Superior temporal gyrus (tissue), 1 donor: ENCODE measurements at regions not wholly inside any gene's neighbourhood (a gene's known extent, or its start where the extent isn't known, plus 50 kb on each side); places are given as distances from the start of the nearest gene placed in this dataset.
"Not testable (repeated sequence)": the region's sequence is repeated elsewhere in the genome, so short reads cannot be mapped to it uniquely, and the experiment has no call there.

Experiments
- DNase-seq: peaks from one replicate; pipeline ENCODE4 v3.0.0-alpha.2; 2016; ENCODE audit errors: extremely low spot score

GRCh38 chr15:38733331-38733730, 168.7 kb upstream of the RASGRP1 start:
- DNase-seq: no peak

- DNase-seq: no peak
Observed at GRCh38 chr15:38740206-38740605, 175.6 kb upstream of the RASGRP1 start.

DNA sequence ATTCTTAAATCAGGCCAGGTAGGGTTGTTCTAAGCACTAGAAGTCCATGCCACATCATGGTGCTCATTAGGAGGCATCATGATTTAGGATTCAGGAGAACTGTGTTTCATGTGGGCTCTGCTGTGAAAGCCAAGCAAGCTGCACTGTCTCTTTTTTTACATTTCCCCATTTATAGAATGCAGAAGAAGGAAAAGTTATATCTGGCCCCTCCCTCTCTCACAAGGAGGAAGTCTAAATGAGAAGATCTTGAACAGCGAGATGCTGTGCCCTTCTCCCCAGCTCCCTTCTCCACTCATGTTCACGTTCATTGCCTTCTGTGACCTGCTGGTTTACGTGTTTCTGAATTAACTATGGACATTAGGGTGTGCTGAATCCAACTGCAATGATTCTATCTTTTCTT, 178.5 kb upstream of the RASGRP1 start:
- no peak for DNase-seq

DNA sequence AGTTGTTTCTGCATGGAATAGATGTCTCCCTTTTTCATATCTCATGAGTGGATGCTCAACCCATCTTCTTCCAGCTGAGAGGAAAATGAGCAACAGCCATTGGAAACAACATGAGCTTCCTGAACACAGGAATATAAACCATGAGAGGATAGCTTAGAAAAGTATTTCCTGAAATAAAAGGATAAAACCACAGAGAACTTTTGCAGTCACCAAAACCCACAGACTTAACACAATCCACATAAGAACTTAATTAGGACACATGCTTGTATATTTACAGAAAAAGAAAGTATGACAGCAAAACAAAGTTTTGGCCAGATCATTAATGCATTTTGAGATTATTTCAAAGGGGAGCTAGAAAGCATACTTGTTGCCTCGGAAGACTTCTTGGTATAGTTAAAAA, 180.5 kb upstream of the RASGRP1 start:
- DNase-seq: no peak

- no peak for DNase-seq
Observed at GRCh38 chr15:38745626-38746025, 181.0 kb upstream of the RASGRP1 start.

DNA sequence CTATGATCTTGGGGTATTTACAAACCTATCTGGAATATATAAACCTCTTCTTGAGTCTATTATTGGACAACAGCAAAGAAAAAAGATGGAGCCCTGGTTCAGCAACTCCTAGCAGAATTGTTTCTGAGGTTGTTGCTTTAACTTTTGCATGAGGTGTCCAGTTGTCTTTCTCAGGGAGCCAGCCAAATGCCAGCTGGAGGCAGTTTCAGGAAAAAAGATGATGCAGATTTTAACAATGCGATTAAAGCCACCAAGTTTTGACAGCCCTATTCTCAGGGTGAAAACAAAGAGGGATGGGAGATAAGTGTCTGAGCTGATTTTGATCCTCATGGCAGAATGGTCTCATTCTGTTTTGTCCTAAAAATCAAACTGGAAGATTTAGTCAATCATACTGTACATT, 181.6 kb upstream of the RASGRP1 start:
- DNase-seq: no peak

- no peak for DNase-seq
Observed at GRCh38 chr15:38748710-38749109, 184.1 kb upstream of the RASGRP1 start.

- DNase-seq: no peak
Observed at GRCh38 chr15:38750786-38751185, 186.2 kb upstream of the RASGRP1 start.

DNA sequence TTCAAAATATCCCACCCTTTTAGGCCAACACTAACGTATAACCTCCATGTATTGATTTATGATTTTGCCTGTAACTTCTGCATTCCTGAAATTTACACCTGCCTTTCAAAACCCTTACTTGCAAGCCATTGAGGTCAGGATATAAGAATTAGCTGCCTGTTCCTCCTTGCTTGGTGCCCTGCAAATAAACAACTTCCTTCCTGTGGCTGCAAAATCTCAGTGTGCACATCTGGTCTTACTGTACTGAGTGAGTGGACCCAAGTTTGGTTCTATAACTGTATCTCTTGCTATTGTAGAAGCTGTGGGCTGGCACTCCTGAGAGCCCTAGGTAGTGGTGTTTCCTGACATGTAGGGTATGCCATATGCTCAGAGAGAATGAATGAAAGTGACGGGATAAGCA, 191.1 kb upstream of the RASGRP1 start:
- DNase-seq: no peak

- no peak for DNase-seq
Observed at GRCh38 chr15:38756441-38756840, 191.8 kb upstream of the RASGRP1 start.

DNA sequence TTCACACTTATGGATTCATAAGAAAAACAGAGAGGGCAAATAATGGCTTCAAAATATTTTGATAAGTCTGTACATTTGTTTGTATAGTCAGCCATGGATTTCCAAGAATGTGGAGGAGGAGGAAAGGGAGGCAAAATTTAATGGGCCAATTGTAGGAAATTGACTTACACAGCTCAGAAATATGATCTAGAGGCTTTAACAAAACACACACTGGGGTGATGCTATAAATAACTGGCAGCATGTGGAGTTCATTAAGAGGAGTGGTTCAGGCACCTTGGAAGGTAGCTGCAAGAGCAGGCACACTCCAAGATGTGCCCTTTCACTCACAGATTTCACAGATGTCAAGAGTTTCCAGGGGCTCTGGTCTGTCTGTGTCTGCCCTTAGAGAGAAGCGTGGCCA, 193.4 kb upstream of the RASGRP1 start:
- DNase-seq: no peak

DNA sequence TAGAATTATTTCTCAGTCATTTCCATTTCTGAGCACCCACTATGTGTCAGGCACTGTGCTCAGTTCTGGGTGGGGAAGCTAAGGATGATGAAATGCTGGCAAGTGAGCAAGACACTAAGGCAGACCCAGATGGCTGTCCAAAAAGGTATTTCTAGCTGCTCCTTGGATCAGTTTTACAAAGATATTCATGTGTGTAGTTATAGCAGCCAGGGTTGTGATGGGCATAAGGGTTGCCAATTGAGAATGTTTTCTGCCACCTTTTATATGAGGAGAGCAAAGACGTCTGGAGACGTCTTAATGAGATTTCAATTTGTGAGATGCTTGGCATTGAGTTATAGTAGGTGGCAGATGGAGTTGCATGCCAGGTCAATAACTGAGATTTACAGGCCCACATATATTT, 197.1 kb upstream of the RASGRP1 start:
- no peak for DNase-seq

DNA sequence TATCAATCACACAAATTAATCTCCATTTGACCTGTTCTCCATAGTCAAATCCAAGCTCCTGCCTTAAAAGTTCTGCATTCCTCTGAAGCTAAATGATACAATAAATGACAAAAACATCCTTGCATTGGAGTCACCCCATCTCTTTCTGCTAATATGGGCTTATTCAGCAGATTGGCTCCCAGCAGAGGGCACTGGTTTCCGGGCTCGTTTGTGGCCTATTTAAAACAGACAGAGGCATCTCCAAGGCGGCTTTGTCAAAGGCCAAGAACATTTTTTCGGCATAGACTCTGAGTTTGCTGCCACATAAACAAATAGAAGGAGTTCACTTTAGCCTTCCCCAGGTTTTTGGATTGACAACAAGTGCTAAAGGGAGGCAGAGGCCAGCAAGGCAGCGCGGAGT, 204.4 kb upstream of the RASGRP1 start:
- no peak for DNase-seq

- DNase-seq: no peak
Observed at GRCh38 chr15:38769492-38769891, 204.9 kb upstream of the RASGRP1 start.

- not testable (repeated sequence) for DNase-seq
Observed at GRCh38 chr15:38774076-38774475, 209.5 kb upstream of the RASGRP1 start.

DNA sequence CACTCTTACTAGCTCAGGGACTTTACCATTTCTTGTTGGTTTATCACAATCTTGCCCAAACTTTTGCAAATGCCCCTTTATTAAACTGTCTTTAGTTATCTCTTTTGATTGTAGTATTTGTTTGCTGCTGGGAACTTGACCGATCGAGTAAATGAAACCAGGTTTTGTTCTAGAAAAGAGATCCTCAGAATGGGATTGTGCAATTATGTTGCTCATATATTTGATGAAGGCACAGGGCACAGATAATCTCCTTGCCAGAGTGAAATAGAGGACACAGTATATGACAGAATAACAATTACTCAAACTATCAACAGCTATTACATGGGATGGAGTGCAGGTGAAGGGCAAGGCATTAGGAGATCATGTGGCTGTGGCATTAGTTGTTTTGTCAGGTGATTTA, 216.6 kb upstream of the RASGRP1 start:
- no peak for DNase-seq

DNA sequence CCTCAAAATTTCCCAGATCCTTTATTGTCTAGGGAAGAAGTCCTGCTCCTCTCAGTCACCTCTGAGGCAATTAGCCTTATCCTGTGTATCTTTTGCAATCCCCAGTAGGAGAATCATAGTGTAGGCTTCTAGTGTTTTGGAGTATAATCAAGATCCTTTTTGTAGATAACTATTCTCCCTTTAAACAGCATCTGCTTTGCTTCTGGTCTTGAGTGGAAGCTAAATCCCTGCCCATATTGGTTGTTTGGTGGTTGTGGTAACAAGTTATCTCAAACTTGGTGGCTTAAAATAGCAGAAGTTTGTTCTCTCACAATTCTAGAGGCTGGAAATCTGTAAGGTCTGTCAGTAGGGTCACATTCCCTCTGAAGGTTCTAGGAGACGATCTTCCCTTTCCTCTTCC, 217.5 kb upstream of the RASGRP1 start:
- no peak for DNase-seq

GRCh38 chr15:38788918-38789317, 224.3 kb upstream of the RASGRP1 start:
- DNase-seq: no peak

DNA sequence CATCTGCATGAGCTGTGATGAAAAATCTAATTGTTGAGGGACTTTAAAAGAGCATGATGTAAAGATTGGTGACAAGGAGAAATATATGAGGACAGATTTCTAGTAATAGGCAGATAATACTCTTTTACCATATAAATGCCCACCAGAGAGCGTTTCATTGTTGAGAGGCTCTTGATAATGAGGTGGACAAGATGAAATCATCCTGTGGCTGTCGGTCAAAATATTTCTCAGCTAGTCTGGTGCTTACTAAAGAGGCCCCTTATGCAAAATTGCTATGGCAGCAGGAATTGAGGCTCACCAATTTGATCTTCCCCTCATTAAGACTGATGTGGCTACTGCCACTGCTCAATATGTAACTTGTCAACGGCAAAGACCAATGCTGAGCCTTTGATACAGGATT, 225.0 kb upstream of the RASGRP1 start:
- no peak for DNase-seq

DNA sequence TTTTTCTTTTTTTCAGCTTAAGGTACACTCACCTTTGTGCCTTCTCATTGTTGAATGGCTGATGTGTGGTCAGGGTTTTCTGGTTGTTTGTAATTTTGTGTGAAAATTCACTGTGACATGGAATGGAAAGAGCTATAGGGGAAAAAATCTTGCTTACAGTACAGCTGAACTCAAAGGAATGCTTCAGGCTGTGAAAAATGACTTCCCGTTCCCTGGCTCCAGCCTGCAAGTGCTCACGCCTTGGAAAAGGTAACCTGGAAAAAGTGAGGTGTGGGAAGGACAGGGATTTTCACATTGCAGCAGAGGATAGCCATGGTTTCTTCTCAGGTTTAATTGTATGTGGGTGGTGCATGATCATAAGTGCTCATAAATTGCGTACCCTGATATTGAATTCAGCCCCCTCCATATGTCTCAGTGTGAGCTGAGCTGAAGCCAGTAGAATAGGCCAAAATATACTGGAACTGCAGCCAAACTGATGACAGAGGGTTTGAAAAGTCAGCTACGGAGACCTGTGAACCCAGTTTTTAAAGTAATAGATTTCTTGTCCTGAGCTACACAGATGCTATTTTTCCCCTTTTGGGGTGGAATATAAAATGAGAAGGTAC, 228.7 kb upstream of the RASGRP1 start:
- DNase-seq: peak; percentile 2

- peak; percentile 3 for DNase-seq
Observed at GRCh38 chr15:38795471-38796245, 231.0 kb upstream of the RASGRP1 start.

DNA sequence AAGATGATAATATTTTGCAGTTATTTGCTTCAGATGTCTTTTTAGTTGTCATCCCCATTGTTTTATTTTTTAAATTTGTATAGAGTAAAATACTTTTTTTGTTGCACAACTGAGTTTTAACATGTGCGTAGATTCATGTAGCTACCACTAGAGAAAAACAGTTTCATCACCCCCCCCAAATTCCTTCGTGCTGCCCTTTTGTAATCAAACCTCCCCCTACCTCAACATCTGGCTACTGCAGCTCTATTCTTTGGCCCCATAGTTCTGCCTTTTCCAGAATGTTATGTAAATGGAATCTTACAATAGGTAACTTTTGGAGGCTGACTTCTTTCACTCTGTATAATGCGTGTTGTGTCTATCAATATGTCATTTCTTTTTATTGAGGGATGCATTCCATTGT, 232.0 kb upstream of the RASGRP1 start:
- peak; percentile 1 for DNase-seq

DNA sequence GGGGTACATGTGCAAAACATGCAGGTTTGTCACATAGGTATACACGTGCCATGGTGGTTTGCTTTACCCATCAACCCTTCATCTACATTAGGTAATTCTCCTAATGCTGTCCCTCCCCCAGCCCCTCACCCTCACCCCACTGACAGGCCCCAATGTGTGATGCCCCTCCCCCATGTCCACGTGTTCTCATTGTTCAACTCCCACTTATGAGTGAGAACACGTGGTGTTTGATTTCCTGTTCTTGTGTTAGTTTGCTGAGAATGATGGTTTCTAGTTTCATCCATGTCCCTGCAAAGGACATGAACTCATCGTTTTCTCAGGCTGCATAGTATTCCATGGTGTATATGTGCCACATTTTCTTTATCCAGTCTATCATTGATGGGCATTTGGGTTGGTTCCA, 232.9 kb upstream of the RASGRP1 start:
- not testable (repeated sequence) for DNase-seq

GRCh38 chr15:38799202-38799601, 234.6 kb upstream of the RASGRP1 start:
- DNase-seq: not testable (repeated sequence)
